COLO668 (cell line): ENCODE measurements at regions not wholly inside any gene's neighbourhood (a gene's known extent, or its start where the extent isn't known, plus 50 kb on each side); places are given as distances from the start of the nearest gene placed in this dataset.
"Not testable (repeated sequence)": the region's sequence is repeated elsewhere in the genome, so short reads cannot be mapped to it uniquely, and the experiment has no call there.

Experiments used
- DNase-seq: peaks from one replicate; lab custom pipeline; 2025; ENCODE audit not compliant: unreplicated experiment; lab: John Stamatoyannopoulos, UW

DNA sequence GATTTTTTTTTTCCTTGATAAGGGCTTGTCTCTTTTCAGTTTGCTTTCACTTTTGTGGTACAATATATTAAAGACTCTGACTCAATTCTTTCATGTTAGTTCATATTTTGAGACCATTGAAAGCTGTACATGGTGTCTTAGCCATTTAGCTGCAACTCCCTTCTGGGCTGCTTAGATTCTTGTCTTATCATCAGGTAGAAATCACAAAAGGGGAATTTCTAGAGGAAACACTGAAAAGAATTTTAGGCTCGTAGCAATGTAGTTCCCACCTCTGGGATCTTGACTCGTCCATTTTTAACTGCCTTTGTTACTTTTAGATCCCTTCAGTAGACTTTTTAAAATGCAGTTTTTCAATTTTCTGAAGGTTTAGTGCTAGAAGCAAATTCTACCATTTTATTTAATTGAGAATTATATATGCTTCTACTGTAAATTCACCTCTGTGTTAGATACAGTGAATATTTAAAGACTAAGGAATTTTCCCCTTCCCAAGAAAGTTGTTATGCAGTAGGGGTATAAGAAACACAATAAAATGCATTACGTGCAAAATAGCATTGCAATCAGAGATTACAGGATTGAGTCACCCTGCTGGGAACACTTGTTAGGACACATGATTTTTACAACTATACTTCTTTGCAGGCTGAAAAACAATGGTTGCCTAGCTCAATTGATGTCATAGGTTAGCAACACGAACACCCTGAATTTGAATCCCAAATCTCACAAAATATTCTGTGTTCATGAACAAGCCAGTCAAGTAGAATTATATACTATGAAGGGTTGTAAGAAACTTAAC lies 772.7 kb downstream of the PDCD6IP start:
- no peak for DNase-seq

GRCh38 chr3:34571714-34572113 lies 773.3 kb downstream of the PDCD6IP start:
- DNase-seq = no peak

- no peak for DNase-seq
Measured at GRCh38 chr3:34575776-34576175, 777.3 kb downstream of the PDCD6IP start.

GRCh38 chr3:34582055-34582454 lies 783.6 kb downstream of the PDCD6IP start:
- no peak for DNase-seq

DNA sequence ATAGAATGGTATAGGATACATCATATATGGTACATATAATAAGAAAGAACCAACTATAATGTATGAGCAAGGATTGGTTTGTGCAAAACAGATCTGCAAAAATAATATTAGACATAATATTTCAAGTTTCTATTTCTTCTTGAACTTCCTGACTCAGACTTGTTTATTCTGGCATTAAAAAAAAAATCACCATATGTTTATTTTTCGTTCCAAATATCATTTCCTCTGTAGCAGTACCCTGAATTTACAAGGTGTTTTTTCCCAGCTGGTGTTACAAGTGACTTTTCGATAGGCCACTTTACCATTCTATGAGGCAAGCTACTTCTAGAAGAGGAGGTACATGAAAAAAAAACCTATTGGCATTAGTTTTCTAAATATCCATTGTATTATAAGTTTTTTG lies 785.0 kb downstream of the PDCD6IP start:
- no peak for DNase-seq

DNA sequence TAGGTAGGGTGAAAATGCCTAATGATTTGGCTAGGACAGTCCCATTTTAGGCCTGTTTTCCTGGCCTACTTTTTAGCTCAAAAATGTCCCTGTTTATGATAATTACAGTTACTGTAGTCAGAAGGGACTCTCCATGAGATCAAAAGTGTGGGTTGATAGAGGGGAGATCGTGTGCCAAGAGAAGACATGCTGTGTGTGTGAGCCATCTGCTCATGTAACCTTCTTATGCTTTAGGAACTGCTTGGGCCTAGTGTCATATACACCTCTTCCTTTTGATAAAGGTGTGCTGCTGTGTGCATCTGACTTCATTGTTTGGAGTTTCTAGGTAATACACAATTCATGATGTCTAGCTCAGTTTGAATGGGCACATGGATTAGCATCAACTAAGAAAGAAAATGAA lies 786.5 kb downstream of the PDCD6IP start:
- DNase-seq = no peak

DNA sequence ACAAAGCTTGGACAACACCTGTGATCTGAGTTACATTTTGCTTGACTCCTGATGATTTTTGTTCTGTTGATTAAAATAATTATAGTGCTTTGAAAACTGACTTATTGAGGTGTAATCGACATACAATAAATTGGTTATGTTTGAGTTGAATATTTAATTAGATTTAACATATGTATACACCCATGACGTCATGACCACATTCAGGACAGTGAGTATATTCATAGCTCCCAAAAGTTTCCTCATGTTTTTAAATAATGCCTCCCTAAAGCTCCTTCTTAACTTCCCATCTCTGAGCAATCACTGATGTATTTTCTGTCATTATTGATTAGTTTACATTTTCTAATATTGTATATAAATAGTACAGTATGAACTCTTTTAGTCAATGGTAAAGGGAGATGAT lies 801.2 kb downstream of the PDCD6IP start:
- DNase-seq = no peak

DNA sequence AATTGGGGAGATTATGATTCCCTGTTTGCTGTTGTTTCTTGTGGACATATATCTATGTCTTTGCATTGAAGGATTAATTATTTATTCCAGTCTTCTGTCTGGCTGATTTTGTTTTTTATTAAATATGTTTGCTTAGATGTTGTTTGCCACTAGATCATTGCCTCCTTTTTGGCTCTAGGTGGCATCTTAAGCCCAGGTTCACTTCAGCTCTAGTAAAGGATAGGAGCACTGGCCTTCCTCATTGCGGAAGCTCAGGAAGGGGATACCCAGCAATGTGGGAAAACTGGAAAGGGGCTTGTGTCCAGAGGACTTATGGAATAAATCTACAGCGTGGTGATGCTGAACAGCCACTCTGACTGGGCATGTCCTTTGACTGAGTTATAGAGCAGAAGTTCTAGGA lies 821.6 kb downstream of the PDCD6IP start:
- DNase-seq = no peak

- DNase-seq = no peak
Measured at GRCh38 chr3:34626699-34627098, 828.3 kb downstream of the PDCD6IP start.

DNA sequence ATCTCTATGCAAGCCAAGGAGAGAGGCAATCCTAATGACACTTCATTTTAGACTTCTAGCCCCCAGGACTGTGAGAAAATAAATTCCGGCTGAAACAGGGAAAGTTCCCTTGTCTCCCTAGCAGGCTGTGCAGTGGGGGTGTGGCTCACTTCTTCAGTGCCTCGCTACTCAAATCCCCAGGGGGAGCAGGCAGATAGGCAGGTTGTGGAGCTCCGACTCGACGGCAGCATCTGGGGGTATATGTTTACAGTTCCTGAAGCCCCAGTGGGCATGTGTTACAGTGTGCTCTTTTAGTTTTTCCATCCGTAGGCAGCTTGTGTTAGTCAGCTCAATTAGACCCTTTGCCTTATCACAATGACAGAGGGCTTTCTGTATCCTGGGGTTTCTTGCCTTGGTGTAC lies 836.5 kb downstream of the PDCD6IP start:
- no peak for DNase-seq

DNA sequence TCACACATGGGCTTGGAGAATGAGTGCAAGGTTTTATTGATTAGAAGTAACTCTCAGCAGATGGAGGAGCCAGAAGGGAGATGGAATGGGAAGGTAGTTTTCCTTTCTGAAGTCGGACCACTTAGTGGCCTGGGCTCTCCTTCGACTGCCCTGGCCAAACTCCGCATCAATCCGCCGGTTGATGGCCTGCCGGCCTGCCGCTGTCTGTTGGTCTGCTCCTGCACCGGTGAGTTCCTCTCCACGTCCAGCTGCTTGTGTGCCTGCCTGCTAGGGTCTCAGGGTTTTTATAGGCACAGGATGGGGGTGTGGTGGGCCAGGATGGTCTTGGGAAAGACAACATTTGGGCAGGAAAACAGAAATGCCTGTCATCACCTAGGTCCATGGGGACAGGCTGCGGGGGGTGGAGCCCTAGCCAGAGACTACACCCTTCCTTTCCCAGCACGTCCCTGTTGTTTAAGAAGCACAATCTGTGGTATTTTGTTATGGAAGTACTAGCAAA lies 837.0 kb downstream of the PDCD6IP start:
- DNase-seq = no peak

DNA sequence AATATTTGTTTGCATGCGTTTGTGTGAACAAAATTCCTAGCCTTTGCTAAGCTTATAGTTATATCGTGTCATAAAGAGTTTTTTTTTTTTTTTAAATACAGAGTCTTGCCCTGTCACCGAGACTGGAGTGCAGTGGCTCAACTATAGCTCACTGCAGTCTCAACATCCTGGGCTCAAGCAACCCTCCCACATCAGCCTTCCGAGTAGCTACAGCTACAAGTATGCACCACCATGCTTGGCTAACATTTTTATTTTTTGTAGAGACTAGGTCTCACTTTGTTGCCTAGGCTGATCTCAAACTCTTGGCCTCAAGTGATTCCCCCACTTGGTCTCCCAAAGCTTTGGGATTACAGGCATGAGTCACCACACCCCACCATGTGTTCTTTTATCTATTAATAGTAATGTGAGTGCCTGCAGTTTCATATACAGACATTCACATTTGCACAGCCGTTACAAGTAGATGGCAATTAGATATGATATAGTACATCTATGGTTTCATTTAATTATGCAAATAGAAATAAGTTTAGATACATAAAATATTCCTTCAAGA lies 848.6 kb downstream of the PDCD6IP start:
- DNase-seq = no peak

DNA sequence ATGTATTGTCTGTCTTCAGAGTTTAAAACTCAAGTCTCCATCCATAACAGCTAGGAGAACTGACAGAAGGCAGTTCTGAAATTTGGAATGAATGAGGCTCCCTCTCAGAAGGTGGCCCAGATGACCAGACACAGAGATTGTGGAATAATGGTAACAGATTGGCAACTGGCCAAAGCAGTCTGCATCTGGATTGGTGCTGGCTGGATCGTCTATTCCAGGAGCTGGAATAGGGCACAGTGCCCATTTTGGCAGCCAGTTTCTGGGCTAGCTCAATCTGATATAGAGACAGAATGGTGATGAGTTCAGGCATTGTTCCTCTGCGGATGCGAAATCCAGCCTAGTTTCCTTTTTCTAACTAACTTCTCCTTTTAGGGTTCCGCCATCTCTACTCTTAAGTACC lies 851.7 kb downstream of the PDCD6IP start:
- DNase-seq = no peak

GRCh38 chr3:34668915-34669314 lies 870.5 kb downstream of the PDCD6IP start:
- no peak for DNase-seq

DNA sequence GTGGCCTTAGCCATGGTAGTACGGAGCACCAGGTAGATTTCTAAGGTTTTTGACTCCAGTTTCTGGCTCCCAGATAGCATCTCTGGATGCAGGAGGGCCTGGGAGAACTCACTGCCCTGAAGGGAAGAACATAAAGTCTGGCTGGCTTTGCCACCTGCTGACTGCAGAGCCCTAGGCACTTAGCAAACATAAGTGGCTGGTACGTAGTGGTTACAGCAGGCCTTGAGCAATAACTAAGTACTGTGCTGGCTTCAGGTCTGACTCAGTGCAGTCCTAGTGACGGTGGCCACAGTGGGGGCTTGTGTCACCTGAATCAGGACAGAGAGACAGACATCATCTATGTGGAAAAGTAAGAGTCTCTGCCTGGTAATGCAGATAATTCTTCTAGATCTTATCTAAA lies 871.1 kb downstream of the PDCD6IP start:
- no peak for DNase-seq

DNA sequence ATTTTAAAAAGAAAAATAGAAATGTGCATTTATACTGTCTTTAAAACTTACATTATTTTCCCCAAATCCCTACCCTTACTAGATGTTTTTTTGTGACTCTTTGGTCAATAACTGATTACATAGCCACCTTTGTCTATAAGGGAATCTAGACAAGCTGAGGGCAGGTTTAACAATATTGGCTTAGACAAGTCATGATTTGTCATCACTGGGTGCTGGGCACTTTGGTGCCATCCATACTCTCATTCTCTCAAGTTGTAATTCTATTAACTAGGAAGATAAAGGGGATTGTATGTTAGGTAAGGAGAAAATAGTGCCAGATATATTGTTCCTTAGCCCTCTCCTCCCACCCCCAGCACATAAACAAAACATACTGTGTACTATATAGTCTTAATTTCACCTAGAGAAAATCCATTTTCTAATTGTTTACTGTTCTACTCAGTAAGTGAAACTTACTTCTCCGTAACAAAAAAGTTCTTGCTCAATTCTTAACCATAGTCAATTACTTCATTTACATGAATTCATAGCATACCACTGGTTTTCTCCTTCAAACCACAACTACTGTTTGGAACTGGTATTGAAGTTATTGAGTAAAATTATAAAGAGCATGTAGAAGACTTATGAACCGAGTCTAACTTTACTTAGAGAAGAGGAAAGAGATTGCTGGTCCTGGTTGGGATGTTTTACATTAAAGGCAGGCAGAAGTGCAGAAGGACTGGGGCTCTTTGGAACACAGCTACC lies 877.1 kb downstream of the PDCD6IP start:
- DNase-seq = no peak

DNA sequence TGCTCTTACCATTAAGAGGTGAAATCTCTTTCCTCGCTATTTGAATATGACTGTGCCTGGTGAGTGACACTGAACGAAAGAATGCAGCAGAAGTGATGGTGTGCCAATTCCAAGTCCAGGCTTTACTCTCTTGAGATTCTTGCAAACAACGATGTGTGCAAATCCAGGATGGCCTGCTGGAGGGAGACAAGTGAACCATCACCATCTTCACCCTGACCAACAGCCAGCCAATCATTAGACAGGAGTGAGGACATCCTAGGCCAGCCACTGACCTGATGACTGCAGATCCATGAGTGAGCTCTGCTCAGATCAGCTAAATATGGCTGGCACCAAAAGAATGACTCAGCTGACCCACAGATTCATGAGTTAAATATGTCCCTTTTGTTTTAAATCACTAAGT lies 878.0 kb downstream of the PDCD6IP start:
- no peak for DNase-seq

DNA sequence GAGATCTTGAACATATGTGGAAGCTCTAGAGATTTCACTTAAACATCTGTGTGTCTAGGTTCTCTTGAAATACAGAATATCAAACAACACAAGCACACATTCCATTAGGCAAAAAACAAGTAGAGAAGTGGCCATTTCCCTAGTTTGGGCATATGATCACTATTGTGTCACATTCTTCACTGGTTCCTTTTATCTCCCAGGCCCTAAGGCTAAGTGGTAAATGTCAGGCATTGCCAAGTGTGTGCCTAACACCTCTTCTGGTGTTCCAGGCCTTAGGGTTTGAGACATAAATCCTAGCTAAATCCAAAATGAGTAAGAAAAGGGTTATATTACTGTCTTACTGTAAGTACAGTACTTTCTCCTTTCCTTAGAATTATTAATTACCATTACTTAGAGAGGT lies 880.1 kb downstream of the PDCD6IP start:
- no peak for DNase-seq

GRCh38 chr3:34679055-34679454 lies 880.6 kb downstream of the PDCD6IP start:
- not testable (repeated sequence) for DNase-seq

DNA sequence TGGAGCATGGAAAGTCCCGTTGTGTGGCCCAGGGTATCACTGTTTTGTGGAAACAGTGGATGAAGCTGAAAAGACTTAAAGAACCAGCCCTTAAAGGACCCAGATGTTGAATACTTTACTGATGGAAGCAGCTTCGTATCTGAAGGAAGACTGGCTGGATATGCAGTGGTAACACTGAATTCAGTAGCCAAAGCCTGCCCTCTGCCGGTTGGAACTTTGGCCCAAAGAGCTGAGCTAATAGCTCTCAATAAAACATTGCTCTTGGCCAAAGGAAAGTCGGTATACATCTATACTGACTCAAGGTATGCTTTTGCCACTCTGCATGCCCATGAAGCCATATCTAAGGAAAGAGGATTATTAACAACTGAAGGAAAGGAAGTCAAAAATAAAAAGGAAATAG lies 885.4 kb downstream of the PDCD6IP start:
- DNase-seq = peak; percentile 59

- no peak for DNase-seq
Measured at GRCh38 chr3:34686541-34686940, 888.1 kb downstream of the PDCD6IP start.

DNA sequence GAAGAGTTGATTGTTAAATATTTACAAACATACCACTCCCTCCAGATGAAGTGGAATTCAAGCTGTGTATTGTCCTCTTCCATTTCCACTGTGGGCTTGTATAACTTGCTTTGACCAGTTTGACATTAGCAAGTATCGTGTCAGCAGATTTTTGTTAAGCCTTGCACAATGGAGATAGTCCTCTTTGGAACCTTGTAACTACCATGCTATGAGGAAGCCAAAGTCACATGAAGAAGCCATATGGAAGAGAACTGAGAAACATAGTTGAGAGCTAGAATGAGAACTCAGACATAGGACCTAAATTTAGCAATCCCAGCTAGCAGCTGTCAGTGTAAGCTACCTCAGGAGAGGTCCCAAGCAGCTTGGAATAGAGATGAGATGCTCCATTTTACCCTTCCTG lies 889.2 kb downstream of the PDCD6IP start:
- DNase-seq = no peak
